ENCODE measurements at regions not wholly inside any gene's neighbourhood (a gene's known extent, or its start where the extent isn't known, plus 50 kb on each side); places are given as distances from the start of the nearest gene placed in this dataset.

GRCh38 chr20:60780388-60781025, 471.6 kb upstream of the CDH4 start:
- H3K4me1 ChIP-seq (ENCODE audit: control insufficient read depth, insufficient read depth, low read length): no peaks in the 10 kb centered on the region
- H3K4me3 ChIP-seq (ENCODE audit: low read depth, low read length): no peak overlapping the region
- H3K27ac ChIP-seq (ENCODE audit: extremely low read depth, low read depth, low read length): no peak overlapping the region
- no peaks in the 10 kb centered on the region for H3K36me3 ChIP-seq (ENCODE audit: control insufficient read depth in 2 of 2, insufficient read depth in 1 of 2, low read length in 2 of 2)
- no peak for TF ChIP-seq ZNF596 (tag by site-specific recombination; IDR thresholded peaks at IDR 0.05)
- no peak for TF ChIP-seq ZBTB8A (tag by site-specific recombination; IDR thresholded peaks at IDR 0.05)
- no peak for TF ChIP-seq ZNF341 (tag by site-specific recombination; IDR thresholded peaks at IDR 0.05; ENCODE audit: low read depth)
- TF ChIP-seq, protein P1, sequence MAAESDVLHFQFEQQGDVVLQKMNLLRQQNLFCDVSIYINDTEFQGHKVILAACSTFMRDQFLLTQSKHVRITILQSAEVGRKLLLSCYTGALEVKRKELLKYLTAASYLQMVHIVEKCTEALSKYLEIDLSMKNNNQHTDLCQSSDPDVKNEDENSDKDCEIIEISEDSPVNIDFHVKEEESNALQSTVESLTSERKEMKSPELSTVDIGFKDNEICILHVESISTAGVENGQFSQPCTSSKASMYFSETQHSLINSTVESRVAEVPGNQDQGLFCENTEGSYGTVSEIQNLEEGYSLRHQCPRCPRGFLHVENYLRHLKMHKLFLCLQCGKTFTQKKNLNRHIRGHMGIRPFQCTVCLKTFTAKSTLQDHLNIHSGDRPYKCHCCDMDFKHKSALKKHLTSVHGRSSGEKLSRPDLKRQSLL (tag by site-specific recombination; IDR thresholded peaks at IDR 0.05): no peak
- TF ChIP-seq REPIN1 (tag by site-specific recombination; IDR thresholded peaks at IDR 0.05; ENCODE audit: low read depth): no peak
- no peak for TF ChIP-seq KLF16 (tag by site-specific recombination; IDR thresholded peaks at IDR 0.05)
- TF ChIP-seq IKZF3 (tag by site-specific recombination; IDR thresholded peaks at IDR 0.05): no peak
- TF ChIP-seq ZFHX2 (tag by site-specific recombination; conservative IDR thresholded peaks at IDR 0.05): no peak
- TF ChIP-seq ZNF658 (tag by site-specific recombination; IDR thresholded peaks at IDR 0.05): no peak
- no peak for TF ChIP-seq TCF7L2 (IDR thresholded peaks at IDR 0.05; ENCODE audit: borderline replicate concordance, low read depth, low read length)
- TF ChIP-seq BCL11B (tag by site-specific recombination; IDR thresholded peaks at IDR 0.05; ENCODE audit: low read depth): no peak
- TF ChIP-seq ZIC2 (tag by site-specific recombination; IDR thresholded peaks at IDR 0.05): no peak
- TF ChIP-seq ZFP69B (tag by site-specific recombination; IDR thresholded peaks at IDR 0.05): no peak
- TF ChIP-seq ZXDB (tag by site-specific recombination; IDR thresholded peaks at IDR 0.05): no peak
- no peak for TF ChIP-seq ZNF624 (tag by site-specific recombination; IDR thresholded peaks at IDR 0.05)
- TF ChIP-seq SP3 (tag by site-specific recombination; IDR thresholded peaks at IDR 0.05): no peak
- TF ChIP-seq YY1 (tag by site-specific recombination; IDR thresholded peaks at IDR 0.05): no peak
- TF ChIP-seq, protein P2, sequence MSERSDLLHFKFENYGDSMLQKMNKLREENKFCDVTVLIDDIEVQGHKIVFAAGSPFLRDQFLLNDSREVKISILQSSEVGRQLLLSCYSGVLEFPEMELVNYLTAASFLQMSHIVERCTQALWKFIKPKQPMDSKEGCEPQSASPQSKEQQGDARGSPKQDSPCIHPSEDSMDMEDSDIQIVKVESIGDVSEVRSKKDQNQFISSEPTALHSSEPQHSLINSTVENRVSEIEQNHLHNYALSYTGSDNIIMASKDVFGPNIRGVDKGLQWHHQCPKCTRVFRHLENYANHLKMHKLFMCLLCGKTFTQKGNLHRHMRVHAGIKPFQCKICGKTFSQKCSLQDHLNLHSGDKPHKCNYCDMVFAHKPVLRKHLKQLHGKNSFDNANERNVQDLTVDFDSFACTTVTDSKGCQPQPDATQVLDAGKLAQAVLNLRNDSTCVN (tag by site-specific recombination; optimal IDR thresholded peaks at IDR 0.05): no peak
- TF ChIP-seq, protein P3, sequence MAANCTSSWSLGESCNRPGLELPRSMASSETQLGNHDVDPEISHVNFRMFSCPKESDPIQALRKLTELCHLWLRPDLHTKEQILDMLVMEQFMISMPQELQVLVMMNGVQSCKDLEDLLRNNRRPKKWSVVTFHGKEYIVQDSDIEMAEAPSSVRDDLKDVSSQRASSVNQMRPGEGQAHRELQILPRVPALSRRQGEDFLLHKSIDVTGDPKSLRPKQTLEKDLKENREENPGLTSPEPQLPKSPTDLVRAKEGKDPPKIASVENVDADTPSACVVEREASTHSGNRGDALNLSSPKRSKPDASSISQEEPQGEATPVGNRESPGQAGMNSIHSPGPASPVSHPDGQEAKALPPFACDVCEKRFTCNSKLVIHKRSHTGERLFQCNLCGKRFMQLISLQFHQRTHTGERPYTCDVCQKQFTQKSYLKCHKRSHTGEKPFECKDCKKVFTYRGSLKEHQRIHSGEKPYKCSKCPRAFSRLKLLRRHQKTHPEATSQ (tag by site-specific recombination; IDR thresholded peaks at IDR 0.05): no peak
- CTCF ChIA-PET: no interaction called here
- no peaks in the 10 kb centered on the region for H3K9me3 ChIP-seq (ENCODE audit: control insufficient read depth, insufficient read depth, low read depth, low read length)
- POLR2A ChIA-PET: no interaction called here

- CTCF ChIA-PET: no interaction called here
- Histone ChIP-seq H3K4me1 (ENCODE audit: control insufficient read depth, insufficient read depth, low read length) (no peaks in the 10 kb centered on the region), H3K9me3 (ENCODE audit: control insufficient read depth, insufficient read depth, low read depth, low read length) (no peaks in the 10 kb centered on the region), H3K27ac (ENCODE audit: extremely low read depth, low read depth, low read length) (no peak overlapping the region), H3K36me3 (ENCODE audit: control insufficient read depth in 2 of 2, insufficient read depth in 1 of 2, low read length in 2 of 2) (no peaks in the 10 kb centered on the region), H3K4me3 (ENCODE audit: low read depth, low read length) (no peak overlapping the region)
- POLR2A ChIA-PET: no interaction called here
- TF ChIP-seq ZNF157 (tag by site-specific recombination; IDR thresholded peaks at IDR 0.05) (no peak), ZNF404 (tag by site-specific recombination; IDR thresholded peaks at IDR 0.05) (no peak), ZNF391 (tag by site-specific recombination; IDR thresholded peaks at IDR 0.05; ENCODE audit: borderline replicate concordance, low read depth) (no peak), ZNF571 (tag by site-specific recombination; IDR thresholded peaks at IDR 0.05) (no peak), ZNF837 (tag by site-specific recombination; IDR thresholded peaks at IDR 0.05) (no peak), ZNF664 (tag by site-specific recombination; IDR thresholded peaks at IDR 0.05) (no peak), ZBTB7A (tag by site-specific recombination; IDR thresholded peaks at IDR 0.05; ENCODE audit: low read depth) (no peak), ZNF600 (tag by site-specific recombination; IDR thresholded peaks at IDR 0.05) (no peak), FEZF1 (tag by site-specific recombination; IDR thresholded peaks at IDR 0.05) (no peak)
- TF ChIP-seq, protein P4, sequence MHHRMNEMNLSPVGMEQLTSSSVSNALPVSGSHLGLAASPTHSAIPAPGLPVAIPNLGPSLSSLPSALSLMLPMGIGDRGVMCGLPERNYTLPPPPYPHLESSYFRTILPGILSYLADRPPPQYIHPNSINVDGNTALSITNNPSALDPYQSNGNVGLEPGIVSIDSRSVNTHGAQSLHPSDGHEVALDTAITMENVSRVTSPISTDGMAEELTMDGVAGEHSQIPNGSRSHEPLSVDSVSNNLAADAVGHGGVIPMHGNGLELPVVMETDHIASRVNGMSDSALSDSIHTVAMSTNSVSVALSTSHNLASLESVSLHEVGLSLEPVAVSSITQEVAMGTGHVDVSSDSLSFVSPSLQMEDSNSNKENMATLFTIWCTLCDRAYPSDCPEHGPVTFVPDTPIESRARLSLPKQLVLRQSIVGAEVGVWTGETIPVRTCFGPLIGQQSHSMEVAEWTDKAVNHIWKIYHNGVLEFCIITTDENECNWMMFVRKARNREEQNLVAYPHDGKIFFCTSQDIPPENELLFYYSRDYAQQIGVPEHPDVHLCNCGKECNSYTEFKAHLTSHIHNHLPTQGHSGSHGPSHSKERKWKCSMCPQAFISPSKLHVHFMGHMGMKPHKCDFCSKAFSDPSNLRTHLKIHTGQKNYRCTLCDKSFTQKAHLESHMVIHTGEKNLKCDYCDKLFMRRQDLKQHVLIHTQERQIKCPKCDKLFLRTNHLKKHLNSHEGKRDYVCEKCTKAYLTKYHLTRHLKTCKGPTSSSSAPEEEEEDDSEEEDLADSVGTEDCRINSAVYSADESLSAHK (tag by site-specific recombination; IDR thresholded peaks at IDR 0.05): no peak
- TF ChIP-seq, protein P5, sequence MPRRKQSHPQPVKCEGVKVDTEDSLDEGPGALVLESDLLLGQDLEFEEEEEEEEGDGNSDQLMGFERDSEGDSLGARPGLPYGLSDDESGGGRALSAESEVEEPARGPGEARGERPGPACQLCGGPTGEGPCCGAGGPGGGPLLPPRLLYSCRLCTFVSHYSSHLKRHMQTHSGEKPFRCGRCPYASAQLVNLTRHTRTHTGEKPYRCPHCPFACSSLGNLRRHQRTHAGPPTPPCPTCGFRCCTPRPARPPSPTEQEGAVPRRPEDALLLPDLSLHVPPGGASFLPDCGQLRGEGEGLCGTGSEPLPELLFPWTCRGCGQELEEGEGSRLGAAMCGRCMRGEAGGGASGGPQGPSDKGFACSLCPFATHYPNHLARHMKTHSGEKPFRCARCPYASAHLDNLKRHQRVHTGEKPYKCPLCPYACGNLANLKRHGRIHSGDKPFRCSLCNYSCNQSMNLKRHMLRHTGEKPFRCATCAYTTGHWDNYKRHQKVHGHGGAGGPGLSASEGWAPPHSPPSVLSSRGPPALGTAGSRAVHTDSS (tag by site-specific recombination; IDR thresholded peaks at IDR 0.05): no peak
These were observed 469.0 kb upstream of the CDH4 start for GRCh38 chr20:60782959-60783625.

Data from HEK293 (cell line).